HepG2 (cell line): ENCODE measurements at regions not wholly inside any gene's neighbourhood (a gene's known extent, or its start where the extent isn't known, plus 50 kb on each side); places are given as distances from the start of the nearest gene placed in this dataset.

Experiments used
- ATAC-seq: fragments of 200-7000 bp; cut with Tn5 transposase; 3 replicates; pipeline ENCODE4 v1.9.1; 2020; ENCODE audit warnings: mild to moderate bottlenecking, moderate library complexity
- BruUV-seq: library from RNA; stranded (reverse); fragments of 400-500 nt; replicated peaks from 2 replicates; lab custom pipeline; 2021; lab: Mats Ljungman, UMichigan
- CTCF ChIA-PET: fragments of 300-600 bp; formaldehyde crosslinking; extraction: SDS; loops from one replicate; lab custom pipeline; 2021; ENCODE audit warnings: low total read pairs, inconsistent platforms, low intra/inter-chr PET ratio; lab: Yijun Ruan, JAX
- POLR2A ChIA-PET: fragments of 350-600 bp; sonication (Branson Sonifier 250); formaldehyde crosslinking; loops from one replicate; lab custom pipeline; 2020; ENCODE audit warnings: antibody characterized with exemption, inconsistent platforms; lab: Yijun Ruan, JAX
- DNase-seq: peaks from one replicate; pipeline ENCODE4 v3.0.0-alpha.2; 2015; ENCODE audit warnings: low spot score
- FAIRE-seq: peaks from 3 replicates; lab custom pipeline; 2011; peaks lifted over from hg19 to GRCh38; lab: Jason Lieb, UNC
- H2AFZ ChIP-seq: one replicate; pipeline ENCODE4 v1.6.1; 2011; ENCODE audit warnings: low read length, inconsistent platforms
- H3K27ac ChIP-seq: fragments of 300-600 bp; 3 replicates; pipeline ENCODE4 v1.8.0; 2011; ENCODE audit warnings: mixed run types, mild to moderate bottlenecking, mixed read lengths, low read length, inconsistent platforms; ENCODE audit not compliant: insufficient read depth; ENCODE audit errors: extremely low read length
- H3K27me3 ChIP-seq, 2 experiments: fragments of 200-600 bp in 1 of 2; 2 replicates in 1 of 2; 3 replicates in 1 of 2; pipeline versions ENCODE4 v1.6.0 to v1.8.0; 2011; ENCODE audit warnings: low read length in 2 of 2, mild to moderate bottlenecking in 2 of 2, moderate library complexity in 2 of 2, inconsistent platforms in 1 of 2; ENCODE audit not compliant: insufficient read depth in 2 of 2, control insufficient read depth in 1 of 2
- H3K36me3 ChIP-seq, 2 experiments: fragments of 200-600 bp in 1 of 2; replicated peaks in 1 of 2; 2 replicates in 1 of 2; 3 replicates in 1 of 2; pipeline versions ENCODE4 v1.5.1 to v1.8.0; 2011; ENCODE audit warnings: low read length in 2 of 2, inconsistent platforms in 1 of 2; ENCODE audit not compliant: insufficient read depth in 2 of 2, control insufficient read depth in 1 of 2
- H3K4me1 ChIP-seq: 2 replicates; pipeline ENCODE4 v1.5.1; 2012; ENCODE audit warnings: low read length, inconsistent platforms; ENCODE audit not compliant: insufficient read depth
- H3K4me2 ChIP-seq: 2 replicates; pipeline ENCODE4 v1.6.0; 2011; ENCODE audit warnings: low read depth, low read length, inconsistent platforms
- H3K4me3 ChIP-seq, 3 experiments: fragments of 200-600 bp in 1 of 3; sonication (generic), shearing (Covaris generic) in 1 of 3; replicated peaks in 1 of 3; 2 replicates each; pipeline ENCODE4 v1.5.1; 2011 to 2016; ENCODE audit warnings: low read length in 3 of 3, inconsistent platforms in 2 of 3, low read depth in 2 of 3, mild to moderate bottlenecking in 2 of 3, control low read depth in 1 of 3, mixed read lengths in 1 of 3; ENCODE audit not compliant: insufficient read depth in 1 of 3
- H3K79me2 ChIP-seq: one replicate; pipeline ENCODE4 v1.6.1; 2011; ENCODE audit warnings: low read length, inconsistent platforms; ENCODE audit not compliant: insufficient read depth
- H3K9ac ChIP-seq: 2 replicates; pipeline ENCODE4 v1.6.0; 2011; ENCODE audit warnings: mild to moderate bottlenecking, low read depth, low read length, inconsistent platforms; ENCODE audit not compliant: insufficient read depth
- H3K9me3 ChIP-seq: 2 replicates; pipeline ENCODE4 v1.5.1; 2012; ENCODE audit warnings: mild to moderate bottlenecking, low read length
- H4K20me1 ChIP-seq: 2 replicates; pipeline ENCODE4 v1.6.0; 2011; ENCODE audit warnings: inconsistent platforms, mild to moderate bottlenecking, low read length, moderate library complexity; ENCODE audit not compliant: insufficient read depth
- FOXO1 ChIP-seq: sonication (generic); formaldehyde crosslinking; IDR thresholded peaks from 2 replicates; pipeline ENCODE4 v1.4.0; 2020; ENCODE audit warnings: missing genetic modification reagents
- MEIS1 ChIP-seq: sonication (generic); formaldehyde crosslinking; IDR thresholded peaks from 2 replicates; pipeline ENCODE4 v1.9.0; 2021; ENCODE audit warnings: mild to moderate bottlenecking, missing genetic modification reagents, moderate library complexity, borderline replicate concordance
- ZKSCAN1 ChIP-seq: fragments of 150-350 bp; IDR thresholded peaks from 2 replicates; pipeline ENCODE4 v1.6.1; 2014; ENCODE audit warnings: low read length
- ZNF329 ChIP-seq: sonication (generic); formaldehyde crosslinking; IDR thresholded peaks from 2 replicates; pipeline ENCODE4 v1.9.0; 2021; ENCODE audit warnings: low read depth, mild to moderate bottlenecking, missing genetic modification reagents
- ZNF431 ChIP-seq: sonication (generic); formaldehyde crosslinking; IDR thresholded peaks from 2 replicates; pipeline ENCODE4 v1.9.0; 2022; ENCODE audit warnings: missing genetic modification reagents, low read depth, mild to moderate bottlenecking, borderline replicate concordance
- ZSCAN29 ChIP-seq: sonication (generic); formaldehyde crosslinking; conservative IDR thresholded peaks from 2 replicates; pipeline ENCODE4 v1.4.0; 2020; ENCODE audit warnings: mild to moderate bottlenecking, missing genetic modification reagents
- WGBS: methylation state at CpG from one replicate; pipeline ENCODE4 v1.1.6; 2017; ENCODE audit warnings: low lambda C conversion rate; 5-methylcytosine and 5-hydroxymethylcytosine counted together
- in situ Hi-C: cut with HindIII; loops from 2 replicates; pipeline ENCODE4 v1.10.0; 2017; ENCODE audit warnings: low pct_unique_long_range_greater_than_20kb; ENCODE audit not compliant: extremely low pct_ligation_motif_present
- intact Hi-C: fragments of 100-400 bp; cut with micrococcal nuclease; formaldehyde crosslinking; loops from one replicate; pipeline ENCODE4 v1.10.0; 2022; ENCODE audit not compliant: unreplicated experiment
- TF ChIP-seq, protein P1 (sequence below): sonication (generic); formaldehyde crosslinking; IDR thresholded peaks from 2 replicates; pipeline ENCODE4; 2020; ENCODE audit warnings: missing genetic modification reagents, mild to moderate bottlenecking, borderline replicate concordance

DNA sequence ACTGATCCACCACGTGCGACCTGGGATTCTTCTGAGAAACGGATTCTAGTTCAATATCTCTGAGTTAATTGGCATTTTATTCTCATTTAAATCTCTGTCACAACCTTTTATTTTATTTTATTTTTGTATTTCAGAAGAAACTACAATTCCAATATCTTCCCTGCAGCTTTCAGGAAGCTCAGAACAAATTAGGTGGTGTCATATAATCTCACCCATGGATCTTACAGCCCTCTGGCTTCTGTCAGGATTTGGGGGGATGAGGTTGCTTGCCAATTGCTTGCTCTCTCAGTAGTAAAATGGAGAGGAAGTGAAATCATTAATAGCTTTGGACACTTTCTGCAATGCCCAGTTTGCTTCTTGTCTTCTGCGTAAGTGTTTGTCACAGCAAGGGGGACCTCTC lies 205.4 kb downstream of the TLE3 start:
- DNase-seq (no peak), FAIRE-seq (no peak), ATAC-seq (no peak)
- no peak overlapping the region for H3K27ac ChIP-seq
- WGBS: 23% methylated on average over 4 of the region's 4 CpGs
- intact Hi-C loops: no loop called here
- H3K9ac ChIP-seq: no peak overlapping the region
- TF ChIP-seq, protein P1, sequence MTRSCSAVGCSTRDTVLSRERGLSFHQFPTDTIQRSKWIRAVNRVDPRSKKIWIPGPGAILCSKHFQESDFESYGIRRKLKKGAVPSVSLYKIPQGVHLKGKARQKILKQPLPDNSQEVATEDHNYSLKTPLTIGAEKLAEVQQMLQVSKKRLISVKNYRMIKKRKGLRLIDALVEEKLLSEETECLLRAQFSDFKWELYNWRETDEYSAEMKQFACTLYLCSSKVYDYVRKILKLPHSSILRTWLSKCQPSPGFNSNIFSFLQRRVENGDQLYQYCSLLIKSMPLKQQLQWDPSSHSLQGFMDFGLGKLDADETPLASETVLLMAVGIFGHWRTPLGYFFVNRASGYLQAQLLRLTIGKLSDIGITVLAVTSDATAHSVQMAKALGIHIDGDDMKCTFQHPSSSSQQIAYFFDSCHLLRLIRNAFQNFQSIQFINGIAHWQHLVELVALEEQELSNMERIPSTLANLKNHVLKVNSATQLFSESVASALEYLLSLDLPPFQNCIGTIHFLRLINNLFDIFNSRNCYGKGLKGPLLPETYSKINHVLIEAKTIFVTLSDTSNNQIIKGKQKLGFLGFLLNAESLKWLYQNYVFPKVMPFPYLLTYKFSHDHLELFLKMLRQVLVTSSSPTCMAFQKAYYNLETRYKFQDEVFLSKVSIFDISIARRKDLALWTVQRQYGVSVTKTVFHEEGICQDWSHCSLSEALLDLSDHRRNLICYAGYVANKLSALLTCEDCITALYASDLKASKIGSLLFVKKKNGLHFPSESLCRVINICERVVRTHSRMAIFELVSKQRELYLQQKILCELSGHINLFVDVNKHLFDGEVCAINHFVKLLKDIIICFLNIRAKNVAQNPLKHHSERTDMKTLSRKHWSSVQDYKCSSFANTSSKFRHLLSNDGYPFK (CRISPR knock-in tag): no peak
- TF ChIP-seq MEIS1 (CRISPR knock-in tag) (no peak), ZNF431 (CRISPR knock-in tag) (no peak), FOXO1 (CRISPR knock-in tag) (no peak), ZSCAN29 (CRISPR knock-in tag) (no peak), ZKSCAN1 (no peak), ZNF329 (CRISPR knock-in tag) (no peak)
- no peaks in the 10 kb centered on the region for H3K36me3 ChIP-seq
- H4K20me1 ChIP-seq: 0 out of 2 replicates have a peak, but pooled peaks cover 3% of the 10 kb centered on the region
- no peaks in the 10 kb centered on the region for H3K79me2 ChIP-seq
- H3K4me2 ChIP-seq: no peak overlapping the region
- BruUV-seq: no TSS peak
- H3K27me3 ChIP-seq: peaks cover 3 to 14% of the 10 kb centered on the region in 2 experiments; a peak in 3 of 5 replicates
- ChIA-PET POLR2A (no interaction called here), CTCF (no interaction called here)
- no peak overlapping the region for H3K4me3 ChIP-seq
- no peaks in the 10 kb centered on the region for H3K9me3 ChIP-seq
- no peaks in the 10 kb centered on the region for H3K4me1 ChIP-seq
- in situ Hi-C loops: no loop called here
- H2AFZ ChIP-seq: no peak overlapping the region
